Activated CD8-positive, alpha-beta T cell treated with anti-CD3 and anti-CD28 coated beads for 36 hours (primary cell): ENCODE measurements at regions not wholly inside any gene's neighbourhood (a gene's known extent, or its start where the extent isn't known, plus 50 kb on each side); places are given as distances from the start of the nearest gene placed in this dataset.

ENCODE experiments used
- ATAC-seq: fragments of 200-7000 bp; cut with Tn5 transposase; one replicate; pipeline ENCODE4 v1.10.0; 2021; ENCODE audit warnings: mild to moderate bottlenecking, moderate library complexity
- CTCF ChIA-PET: fragments of 350-600 bp; sonication (Branson Sonifier 250); formaldehyde crosslinking; loops from one replicate; lab custom pipeline; 2021; ENCODE audit warnings: antibody characterized with exemption; lab: Charles Lee
- POLR2A ChIA-PET: fragments of 350-600 bp; sonication (Branson Sonifier 250); formaldehyde crosslinking; loops from one replicate; lab custom pipeline; 2021; ENCODE audit warnings: antibody characterized with exemption; lab: Charles Lee
- DNase-seq: peaks from one replicate; pipeline ENCODE4 v3.0.0-alpha.2; 2020
- H3K27ac Mint-ChIP-seq: one replicate; pipeline ENCODE4 v1.8.0; 2021; ENCODE audit warnings: mild to moderate bottlenecking, mixed read lengths
- H3K27me3 Mint-ChIP-seq: one replicate; pipeline ENCODE4 v1.8.0; 2021; ENCODE audit warnings: mixed read lengths
- H3K36me3 Mint-ChIP-seq: one replicate; pipeline ENCODE4 v1.8.0; 2021; ENCODE audit warnings: low read depth, mixed read lengths
- H3K4me1 Mint-ChIP-seq: one replicate; pipeline ENCODE4 v1.8.0; 2021; ENCODE audit warnings: low read depth, mixed read lengths
- H3K4me3 Mint-ChIP-seq: one replicate; pipeline ENCODE4 v1.8.0; 2021; ENCODE audit warnings: mild to moderate bottlenecking, moderate library complexity, mixed read lengths
- H3K9me3 Mint-ChIP-seq: one replicate; pipeline ENCODE4 v1.8.0; 2021; ENCODE audit warnings: mixed read lengths
- intact Hi-C: fragments of 100-400 bp; cut with micrococcal nuclease; formaldehyde crosslinking; loops from one replicate; pipeline ENCODE4 v1.10.0; 2022
- TF ChIP-seq, protein P1 (sequence below): fragments of 200-600 bp; IDR thresholded peaks from one replicate; pipeline ENCODE4 v1.8.0; 2022; ENCODE audit warnings: antibody characterized with exemption, mild to moderate bottlenecking

DNA sequence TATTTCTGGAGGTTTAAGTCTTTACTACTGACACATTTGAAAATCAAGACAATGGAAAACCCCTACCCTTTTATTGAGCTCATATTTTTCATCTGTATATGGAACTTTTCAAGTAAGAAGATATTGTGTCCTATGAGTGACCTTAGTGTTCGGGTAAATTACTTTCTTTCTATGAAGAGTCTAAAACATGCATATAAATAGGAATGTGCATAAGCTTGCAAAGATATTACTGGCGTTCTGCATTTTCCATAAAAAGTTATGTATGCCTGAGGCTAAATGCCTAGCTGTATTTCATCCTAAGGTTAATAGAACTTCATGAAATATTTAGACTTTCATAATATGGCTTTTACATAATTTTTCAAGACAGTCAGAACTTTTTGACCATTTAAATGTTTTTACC lies 495.8 kb upstream of the ADAMTS5 start:
- ATAC-seq (no peak), DNase-seq (no peak)
- Mint-ChIP-seq H3K4me1 (no peaks in the 10 kb centered on the region), H3K36me3 (no peaks in the 10 kb centered on the region), H3K27me3 (no peaks in the 10 kb centered on the region), H3K4me3 (no peak overlapping the region), H3K27ac (no peak overlapping the region), H3K9me3 (no peaks in the 10 kb centered on the region)
- CTCF ChIA-PET = no interaction called here
- POLR2A ChIA-PET = no interaction called here
- TF ChIP-seq, protein P1, sequence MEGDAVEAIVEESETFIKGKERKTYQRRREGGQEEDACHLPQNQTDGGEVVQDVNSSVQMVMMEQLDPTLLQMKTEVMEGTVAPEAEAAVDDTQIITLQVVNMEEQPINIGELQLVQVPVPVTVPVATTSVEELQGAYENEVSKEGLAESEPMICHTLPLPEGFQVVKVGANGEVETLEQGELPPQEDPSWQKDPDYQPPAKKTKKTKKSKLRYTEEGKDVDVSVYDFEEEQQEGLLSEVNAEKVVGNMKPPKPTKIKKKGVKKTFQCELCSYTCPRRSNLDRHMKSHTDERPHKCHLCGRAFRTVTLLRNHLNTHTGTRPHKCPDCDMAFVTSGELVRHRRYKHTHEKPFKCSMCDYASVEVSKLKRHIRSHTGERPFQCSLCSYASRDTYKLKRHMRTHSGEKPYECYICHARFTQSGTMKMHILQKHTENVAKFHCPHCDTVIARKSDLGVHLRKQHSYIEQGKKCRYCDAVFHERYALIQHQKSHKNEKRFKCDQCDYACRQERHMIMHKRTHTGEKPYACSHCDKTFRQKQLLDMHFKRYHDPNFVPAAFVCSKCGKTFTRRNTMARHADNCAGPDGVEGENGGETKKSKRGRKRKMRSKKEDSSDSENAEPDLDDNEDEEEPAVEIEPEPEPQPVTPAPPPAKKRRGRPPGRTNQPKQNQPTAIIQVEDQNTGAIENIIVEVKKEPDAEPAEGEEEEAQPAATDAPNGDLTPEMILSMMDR = no peak
- intact Hi-C loops = no loop called here

DNA sequence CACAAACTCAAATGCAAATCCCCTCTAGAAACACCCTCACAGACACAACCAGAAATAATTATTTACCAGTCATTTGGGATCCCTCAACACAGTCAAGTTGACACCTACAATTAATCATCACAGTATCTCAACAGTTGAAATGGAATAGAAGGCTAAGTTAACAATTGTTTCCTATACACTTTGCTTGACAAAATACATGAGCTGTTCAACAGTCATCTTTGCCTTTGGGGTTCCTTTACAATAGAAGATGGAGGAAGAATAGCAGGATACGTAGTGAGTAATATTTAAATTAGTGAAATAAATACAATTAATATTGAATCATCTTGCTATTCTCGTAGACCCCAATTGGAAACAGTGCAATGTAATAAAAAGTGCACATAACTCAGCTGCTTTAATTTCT lies 487.3 kb upstream of the ADAMTS5 start:
- ChIA-PET CTCF (no interaction called here), POLR2A (no interaction called here)
- no peak overlapping the region for H3K4me3 Mint-ChIP-seq
- no peaks in the 10 kb centered on the region for H3K9me3 Mint-ChIP-seq
- intact Hi-C loops = no loop called here
- ATAC-seq (no peak), DNase-seq (no peak)
- no peaks in the 10 kb centered on the region for H3K36me3 Mint-ChIP-seq
- H3K27ac Mint-ChIP-seq = no peak overlapping the region
- H3K4me1 Mint-ChIP-seq = no peaks in the 10 kb centered on the region
- H3K27me3 Mint-ChIP-seq = no peaks in the 10 kb centered on the region
- TF ChIP-seq, protein P1 = no peak

DNA sequence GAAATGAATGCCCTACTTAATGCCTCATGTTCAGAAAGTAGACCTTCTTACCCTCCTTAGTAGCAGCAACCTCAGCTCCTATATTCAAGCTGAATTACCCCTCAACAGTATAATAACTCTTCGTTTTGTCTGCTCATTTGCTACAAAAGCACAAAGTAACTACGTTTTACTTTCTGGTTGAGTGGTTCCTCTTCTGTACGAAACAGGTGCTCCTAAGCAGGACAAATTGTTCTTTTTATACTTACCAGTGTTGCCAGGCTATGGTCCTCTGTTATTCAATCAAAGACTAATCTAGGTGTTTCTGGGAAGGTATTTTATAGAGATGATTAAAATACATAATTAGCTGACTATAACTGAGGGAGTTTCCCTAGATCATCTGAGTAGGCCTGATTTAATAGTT lies 484.2 kb upstream of the ADAMTS5 start:
- no peak overlapping the region for H3K4me3 Mint-ChIP-seq
- DNase-seq (no peak), ATAC-seq (no peak)
- POLR2A ChIA-PET = no interaction called here
- TF ChIP-seq, protein P1 = no peak
- H3K4me1 Mint-ChIP-seq = no peaks in the 10 kb centered on the region
- CTCF ChIA-PET = no interaction called here
- H3K27ac Mint-ChIP-seq = no peak overlapping the region
- H3K27me3 Mint-ChIP-seq = no peaks in the 10 kb centered on the region
- intact Hi-C loops = no loop called here
- H3K9me3 Mint-ChIP-seq = no peaks in the 10 kb centered on the region
- no peaks in the 10 kb centered on the region for H3K36me3 Mint-ChIP-seq

DNA sequence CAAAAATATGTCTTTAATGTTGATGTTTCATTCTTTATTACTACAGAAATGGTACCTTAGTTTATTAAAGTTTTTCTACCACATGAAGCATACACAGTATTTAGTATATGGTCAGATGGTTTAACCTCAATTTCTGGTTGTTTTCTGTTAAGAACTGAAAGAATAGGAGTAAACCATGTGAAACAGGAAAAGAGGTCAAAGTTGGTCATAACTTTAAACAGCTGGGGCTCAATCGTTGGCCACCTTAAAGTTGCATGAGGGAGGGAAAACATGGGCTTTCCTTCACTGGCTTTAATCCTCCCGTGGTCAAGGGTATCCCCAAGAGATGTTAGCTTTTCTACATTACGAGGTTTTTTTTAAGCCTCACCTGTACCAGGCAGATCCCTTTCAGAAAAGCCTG lies 483.3 kb upstream of the ADAMTS5 start:
- Mint-ChIP-seq H3K27me3 (no peaks in the 10 kb centered on the region), H3K27ac (no peak overlapping the region), H3K36me3 (no peaks in the 10 kb centered on the region), H3K9me3 (peaks cover 1% of the 10 kb centered on the region), H3K4me3 (no peak overlapping the region), H3K4me1 (no peaks in the 10 kb centered on the region)
- ChIA-PET CTCF (no interaction called here), POLR2A (no interaction called here)
- DNase-seq (no peak), ATAC-seq (no peak)
- TF ChIP-seq, protein P1 = no peak
- intact Hi-C loops = no loop called here

DNA sequence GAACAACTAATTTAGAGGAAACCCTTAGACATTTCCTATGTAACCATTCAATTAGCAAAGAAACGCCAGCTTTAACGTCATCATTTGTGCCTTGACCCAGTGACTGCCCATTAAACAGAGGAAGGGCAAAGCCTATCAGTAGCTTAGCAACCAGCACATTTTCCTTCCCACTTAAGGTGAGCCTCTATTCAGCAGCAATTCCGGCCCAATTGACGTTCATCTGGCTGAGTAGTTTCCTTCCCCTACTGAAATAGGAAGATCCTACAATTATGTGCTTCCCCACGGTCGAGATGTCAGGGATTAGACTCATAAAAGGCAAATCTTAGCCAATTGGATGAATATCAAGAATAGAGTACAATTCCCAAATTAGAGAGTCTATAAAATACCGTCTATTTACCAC lies 482.1 kb upstream of the ADAMTS5 start:
- Mint-ChIP-seq H3K9me3 (peaks cover 4% of the 10 kb centered on the region), H3K4me3 (no peak overlapping the region), H3K27me3 (no peaks in the 10 kb centered on the region), H3K27ac (no peak overlapping the region), H3K36me3 (no peaks in the 10 kb centered on the region), H3K4me1 (no peaks in the 10 kb centered on the region)
- TF ChIP-seq, protein P1 = no peak
- ChIA-PET POLR2A (no interaction called here), CTCF (no interaction called here)
- intact Hi-C loops = no loop called here
- DNase-seq (no peak), ATAC-seq (no peak)
